GM12892 (cell line): ENCODE measurements at regions not wholly inside any gene's neighbourhood (a gene's known extent, or its start where the extent isn't known, plus 50 kb on each side); places are given as distances from the start of the nearest gene placed in this dataset.

Source experiments
- POLR2A ChIP-seq: IDR thresholded peaks from 2 replicates; pipeline ENCODE4 v1.6.1; 2011; ENCODE audit warnings: low read depth, low read length, control low read depth
- POLR2AphosphoS5 ChIP-seq: IDR thresholded peaks from 2 replicates; pipeline ENCODE4 v1.6.1; 2011; ENCODE audit warnings: low read depth, low read length, control low read depth
- TAF1 ChIP-seq: IDR thresholded peaks from 2 replicates; pipeline ENCODE4 v1.6.1; 2011; ENCODE audit warnings: low read depth, mild to moderate bottlenecking, control low read depth, low read length, borderline replicate concordance

DNA sequence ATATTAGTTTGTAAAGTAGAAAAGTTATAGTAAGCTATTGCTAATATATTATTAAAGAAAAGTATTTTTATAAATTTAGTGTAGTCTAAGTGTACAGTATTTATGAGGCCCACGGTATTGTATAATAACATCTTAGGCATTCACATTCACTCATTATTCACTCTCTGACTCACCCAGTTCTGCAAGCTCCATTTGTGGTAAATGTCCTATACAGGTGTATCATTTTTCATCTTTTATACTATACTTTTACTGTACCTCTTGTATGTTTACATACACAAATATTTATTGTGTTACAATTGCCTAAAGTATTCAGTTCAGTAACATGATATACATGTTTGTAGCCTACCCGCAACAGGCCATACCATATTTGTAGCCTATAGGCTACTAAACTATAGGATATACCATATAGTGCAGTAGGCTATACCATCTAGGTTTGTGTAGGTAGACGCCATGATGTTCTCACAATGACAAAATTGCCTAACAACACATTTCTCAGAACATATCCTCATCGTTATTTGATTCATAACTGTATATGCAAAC, 246.8 kb upstream of the ALCAM start:
- no peak for TF ChIP-seq POLR2A
- no peak for TF ChIP-seq POLR2AphosphoS5
- TF ChIP-seq TAF1, result no peak
